ENCODE measurements at regions not wholly inside any gene's neighbourhood (a gene's known extent, or its start where the extent isn't known, plus 50 kb on each side); places are given as distances from the start of the nearest gene placed in this dataset.
A peak's percentile ranks its signal among the peaks of the same experiment; 100 is the strongest.

- DNase-seq (ENCODE audit: low read depth), result no peak
Measured at GRCh38 chr2:163369111-163369510, 366.7 kb downstream of the FIGN start.

GRCh38 chr2:163368655-163369054 lies 367.2 kb downstream of the FIGN start:
- DNase-seq (ENCODE audit: low read depth), result no peak

- DNase-seq (ENCODE audit: low read depth), result no peak
Measured at GRCh38 chr2:163367825-163368582, 367.8 kb downstream of the FIGN start.

GRCh38 chr2:163364736-163365135 lies 371.1 kb downstream of the FIGN start:
- no peak for DNase-seq (ENCODE audit: low read depth)

GRCh38 chr2:163353551-163353950 lies 382.3 kb downstream of the FIGN start:
- no peak for DNase-seq (ENCODE audit: low read depth)

- no peak for DNase-seq (ENCODE audit: low read depth)
Measured at GRCh38 chr2:163351966-163352365, 383.8 kb downstream of the FIGN start.

- no peak for DNase-seq (ENCODE audit: low read depth)
Measured at GRCh38 chr2:163351143-163351542, 384.7 kb downstream of the FIGN start.

GRCh38 chr2:163348857-163349380 lies 386.9 kb downstream of the FIGN start:
- DNase-seq (ENCODE audit: low read depth), result peak; percentile 95

- DNase-seq (ENCODE audit: low read depth), result peak; percentile 98
Measured at GRCh38 chr2:163347982-163348856, 387.6 kb downstream of the FIGN start.

GRCh38 chr2:163345795-163346573 lies 389.8 kb downstream of the FIGN start:
- peak; percentile 81 for DNase-seq (ENCODE audit: low read depth)

GRCh38 chr2:163343316-163343715 lies 392.5 kb downstream of the FIGN start:
- DNase-seq (ENCODE audit: low read depth), result no peak

GRCh38 chr2:163341426-163341825 lies 394.4 kb downstream of the FIGN start:
- DNase-seq (ENCODE audit: low read depth), result peak; percentile 90

GRCh38 chr2:163338270-163338669 lies 397.5 kb downstream of the FIGN start:
- no peak for DNase-seq (ENCODE audit: low read depth)

GRCh38 chr2:163324677-163325076 lies 411.1 kb downstream of the FIGN start:
- DNase-seq (ENCODE audit: low read depth), result no peak

- peak; percentile 32 for DNase-seq (ENCODE audit: low read depth)
Measured at GRCh38 chr2:163319006-163319405, 416.8 kb downstream of the FIGN start.

GRCh38 chr2:163314712-163315111 lies 421.1 kb downstream of the FIGN start:
- DNase-seq (ENCODE audit: low read depth), result no peak

- no peak for DNase-seq (ENCODE audit: low read depth)
Measured at GRCh38 chr2:163312713-163313112, 423.1 kb downstream of the FIGN start.

- DNase-seq (ENCODE audit: low read depth), result no peak
Measured at GRCh38 chr2:163306647-163307046, 429.2 kb downstream of the FIGN start.

GRCh38 chr2:163302141-163302540 lies 433.7 kb downstream of the FIGN start:
- DNase-seq (ENCODE audit: low read depth), result no peak

GRCh38 chr2:163291790-163292189 lies 444.0 kb downstream of the FIGN start:
- DNase-seq (ENCODE audit: low read depth), result no peak

GRCh38 chr2:163281717-163282116 lies 443.1 kb upstream of the KCNH7 start:
- no peak for DNase-seq (ENCODE audit: low read depth)

Measured in M059J (cell line).